ENCODE measurements at regions not wholly inside any gene's neighbourhood (a gene's known extent, or its start where the extent isn't known, plus 50 kb on each side); places are given as distances from the start of the nearest gene placed in this dataset.

GRCh38 chr3:160152638-160153037 lies 72.6 kb upstream of the C3orf80 start:
- H3K36me3 ChIP-seq, result no peaks in the 10 kb centered on the region
- intact Hi-C loops (cut with DNase I; ENCODE audit: low total_unique reads), result no loop called here
- no peaks in the 10 kb centered on the region for H3K4me1 ChIP-seq
- H3K9me3 ChIP-seq, result no peaks in the 10 kb centered on the region
- no peak overlapping the region for H3K4me3 ChIP-seq
- no peak overlapping the region for H3K27ac ChIP-seq
- WGBS, 5 donors, result 57 to 88% (median 81%) methylated on average over 6 of the region's 6 CpGs
- TF ChIP-seq POLR2A (IDR thresholded peaks at IDR 0.05), result no peak
- no peak for DNase-seq
- no peaks in the 10 kb centered on the region for H3K27me3 ChIP-seq (replicated peaks in 1 of 7)

- no peak for TF ChIP-seq POLR2A (IDR thresholded peaks at IDR 0.05)
- TF ChIP-seq POLR2AphosphoS5 (IDR thresholded peaks at IDR 0.05), result no peak
- TF ChIP-seq CTCF (IDR thresholded peaks at IDR 0.05 in 8 of 11, conservative IDR thresholded peaks at IDR 0.05 in 3 of 11), result no peak
- H3K36me3 ChIP-seq, result no peaks in the 10 kb centered on the region
- no peak overlapping the region for H3K27ac ChIP-seq
- H3K9me3 ChIP-seq, result no peaks in the 10 kb centered on the region
- H3K4me3 ChIP-seq, result no peak overlapping the region
- no peaks in the 10 kb centered on the region for H3K4me1 ChIP-seq
- 83 to 90% (median 89%) methylated on average over 4 of the region's 4 CpGs for WGBS, 5 donors
- no peaks in the 10 kb centered on the region for H3K27me3 ChIP-seq (replicated peaks in 1 of 7)
- no peak for DNase-seq
- intact Hi-C loops (cut with DNase I; ENCODE audit: low total_unique reads), result no loop called here
These were observed 71.2 kb upstream of the C3orf80 start for GRCh38 chr3:160154033-160154432.

- Histone ChIP-seq H3K36me3 (no peaks in the 10 kb centered on the region), H3K27me3 (replicated peaks in 1 of 7) (no peaks in the 10 kb centered on the region), H3K4me1 (no peaks in the 10 kb centered on the region), H3K27ac (no peak overlapping the region), H3K9me3 (no peaks in the 10 kb centered on the region), H3K4me3 (no peak overlapping the region)
- 77 to 88% (median 86%) methylated on average over 2 of the region's 2 CpGs for whole genome bisulfite sequencing, 5 donors
- TF ChIP-seq CTCF (IDR thresholded peaks at IDR 0.05 in 8 of 11, conservative IDR thresholded peaks at IDR 0.05 in 3 of 11) (no peak), POLR2AphosphoS5 (IDR thresholded peaks at IDR 0.05) (no peak), POLR2A (IDR thresholded peaks at IDR 0.05) (no peak)
- intact Hi-C loops (cut with DNase I; ENCODE audit: low total_unique reads), result no loop called here
- DNase-seq, result no peak
These were observed 70.6 kb upstream of the C3orf80 start for GRCh38 chr3:160154596-160154995.

- Histone ChIP-seq H3K9me3 (no peaks in the 10 kb centered on the region), H3K27ac (no peak overlapping the region), H3K4me3 (no peak overlapping the region), H3K4me1 (no peaks in the 10 kb centered on the region), H3K36me3 (no peaks in the 10 kb centered on the region), H3K27me3 (replicated peaks in 1 of 7) (no peaks in the 10 kb centered on the region)
- 77 to 92% (median 89%) methylated on average over 1 of the region's 1 CpG for WGBS, 5 donors
- no peak for TF ChIP-seq POLR2AphosphoS5 (IDR thresholded peaks at IDR 0.05)
- TF ChIP-seq CTCF (IDR thresholded peaks at IDR 0.05 in 8 of 11, conservative IDR thresholded peaks at IDR 0.05 in 3 of 11), result no peak
- no peak for TF ChIP-seq POLR2A (IDR thresholded peaks at IDR 0.05)
- intact Hi-C loops (cut with DNase I; ENCODE audit: low total_unique reads), result no loop called here
- no peak for DNase-seq
These were observed 67.9 kb upstream of the C3orf80 start for GRCh38 chr3:160157321-160157720.

- no peaks in the 10 kb centered on the region for H3K27me3 ChIP-seq (replicated peaks in 1 of 7)
- no peak overlapping the region for H3K27ac ChIP-seq
- intact Hi-C loops (cut with DNase I; ENCODE audit: low total_unique reads), result no loop called here
- no peaks in the 10 kb centered on the region for H3K9me3 ChIP-seq
- no peak overlapping the region for H3K4me3 ChIP-seq
- 95 to 100% (median 97%) methylated on average over 2 of the region's 2 CpGs for WGBS, 5 donors
- no peaks in the 10 kb centered on the region for H3K36me3 ChIP-seq
- TF ChIP-seq POLR2AphosphoS5 (IDR thresholded peaks at IDR 0.05), result no peak
- no peak for TF ChIP-seq CTCF (IDR thresholded peaks at IDR 0.05 in 8 of 11, conservative IDR thresholded peaks at IDR 0.05 in 3 of 11)
- no peak for TF ChIP-seq POLR2A (IDR thresholded peaks at IDR 0.05)
- no peaks in the 10 kb centered on the region for H3K4me1 ChIP-seq
- no peak for DNase-seq
These were observed 65.9 kb upstream of the C3orf80 start for GRCh38 chr3:160159341-160159740.

Measured in spleen (tissue), 11 donors.